K562 (cell line): ENCODE measurements at regions not wholly inside any gene's neighbourhood (a gene's known extent, or its start where the extent isn't known, plus 50 kb on each side); places are given as distances from the start of the nearest gene placed in this dataset.

Experiments
- ATAC-seq: fragments of 200-7000 bp; cut with Tn5 transposase; 3 replicates; pipeline ENCODE4 v1.9.1; 2020; ENCODE audit warnings: moderate library complexity
- BruUV-seq: library from RNA; stranded (reverse); fragments of 400-500 nt; replicated peaks from 2 replicates; lab custom pipeline; 2021; lab: Mats Ljungman, UMichigan
- CTCF ChIA-PET: fragments of 300-600 bp; formaldehyde crosslinking; extraction: SDS; loops from one replicate; lab custom pipeline; 2021; ENCODE audit warnings: low intra/inter-chr PET ratio; lab: Yijun Ruan, JAX
- POLR2A ChIA-PET: fragments of 300-600, 350-650 bp; sonication (Branson Sonifier 250); formaldehyde crosslinking; extraction: SDS; loops from one replicate; lab custom pipeline; 2021; ENCODE audit warnings: antibody characterized with exemption, inconsistent platforms; lab: Yijun Ruan, JAX
- DNase-seq, 4 experiments: peaks; one replicate each; pipeline versions ENCODE4 v3.0.0 to v3.0.0-alpha.2; 2011 to 2018; ENCODE audit warnings: low spot score in 3 of 4, mixed read lengths in 3 of 4; ENCODE audit errors: extremely low read depth in 1 of 4
- FAIRE-seq: peaks from 2 replicates; lab custom pipeline; 2011; peaks lifted over from hg19 to GRCh38; lab: Jason Lieb, UNC
- H2AFZ ChIP-seq: 2 replicates; pipeline ENCODE4 v1.6.0; 2011; ENCODE audit warnings: low read depth, low read length, control low read depth, inconsistent platforms
- H3K27ac ChIP-seq: fragments of 200-600 bp; 3 replicates; pipeline ENCODE4 v1.8.0; 2011; ENCODE audit warnings: low read depth, mild to moderate bottlenecking, control low read depth, inconsistent platforms, low read length, moderate library complexity, mixed read lengths; ENCODE audit errors: extremely low read depth
- H3K27me3 ChIP-seq, 2 experiments: fragments of 300-600 bp in 1 of 2; 2 replicates in 1 of 2; 3 replicates in 1 of 2; pipeline versions ENCODE4 v1.6.0 to v1.8.0; 2011; ENCODE audit warnings: inconsistent platforms in 2 of 2, low read length in 2 of 2, mild to moderate bottlenecking in 1 of 2, mixed read lengths in 1 of 2, moderate library complexity in 1 of 2; ENCODE audit not compliant: control insufficient read depth in 2 of 2, insufficient read depth in 2 of 2
- H3K36me3 ChIP-seq: fragments of 300-600 bp; 3 replicates; pipeline ENCODE4 v1.8.0; 2011; ENCODE audit warnings: mild to moderate bottlenecking, low read length, inconsistent platforms; ENCODE audit not compliant: control insufficient read depth, insufficient read depth
- H3K4me1 ChIP-seq, 2 experiments: fragments of 200-600 bp in 1 of 2; replicated peaks in 1 of 2; 2 replicates in 1 of 2; 3 replicates in 1 of 2; pipeline versions ENCODE4 v1.5.1 to v1.8.0; 2011; ENCODE audit warnings: inconsistent platforms in 2 of 2, low read length in 2 of 2, mild to moderate bottlenecking in 1 of 2, mixed read lengths in 1 of 2, moderate library complexity in 1 of 2; ENCODE audit not compliant: control insufficient read depth in 2 of 2, insufficient read depth in 2 of 2
- H3K4me2 ChIP-seq: 2 replicates; pipeline ENCODE4 v1.6.1; 2011; ENCODE audit warnings: low read length, control low read depth, inconsistent platforms, mixed read lengths; ENCODE audit not compliant: insufficient read depth
- H3K4me3 ChIP-seq: fragments of 200-600 bp; sonication (generic), shearing (Covaris generic); 2 replicates; pipeline ENCODE4 v1.5.1; 2016; ENCODE audit warnings: control low read depth, inconsistent platforms
- H3K79me2 ChIP-seq: fragments of 200-600 bp; 3 replicates; pipeline ENCODE4 v1.8.0; 2011; ENCODE audit warnings: low read length, inconsistent platforms; ENCODE audit not compliant: control insufficient read depth, insufficient read depth
- H3K9ac ChIP-seq, 2 experiments: 2 replicates each; pipeline versions ENCODE4 v1.6.0 to v1.6.1; 2011; ENCODE audit warnings: low read depth in 2 of 2, low read length in 2 of 2, control low read depth in 1 of 2, inconsistent platforms in 1 of 2, mild to moderate bottlenecking in 1 of 2, mixed read lengths in 1 of 2; ENCODE audit not compliant: insufficient read depth in 1 of 2
- H3K9me1 ChIP-seq: one replicate; pipeline ENCODE4 v1.6.0; 2011; ENCODE audit warnings: inconsistent platforms, mild to moderate bottlenecking, low read length, moderate library complexity; ENCODE audit not compliant: control insufficient read depth, insufficient read depth
- H3K9me3 ChIP-seq: replicated peaks from 2 replicates; pipeline ENCODE4 v1.5.1; 2011; ENCODE audit warnings: low read depth, low read length, inconsistent platforms; ENCODE audit not compliant: control insufficient read depth, insufficient read depth
- H4K20me1 ChIP-seq: replicated peaks from 2 replicates; pipeline ENCODE4 v1.6.1; 2011; ENCODE audit warnings: low read length, inconsistent platforms, mixed read lengths; ENCODE audit not compliant: control insufficient read depth, insufficient read depth
- C11orf30 ChIP-seq: fragments of 450-650 bp; IDR thresholded peaks from 2 replicates; pipeline ENCODE4 v1.6.1; 2016; ENCODE audit warnings: low read depth, mild to moderate bottlenecking
- MBD1 ChIP-seq: fragments of 250-450 bp; sonication (Bioruptor Pico); IDR thresholded peaks from 2 replicates; pipeline ENCODE4 v1.8.0; 2022; ENCODE audit warnings: inconsistent platforms
- SMAD1 ChIP-seq: fragments of 150-350 bp; IDR thresholded peaks from 2 replicates; pipeline ENCODE4 v1.6.1; 2014; ENCODE audit warnings: low read length, low read depth; ENCODE audit not compliant: partially characterized antibody
- ZNF316 ChIP-seq: fragments of 450-650 bp; IDR thresholded peaks from 2 replicates; pipeline ENCODE4 v1.6.1; 2016
- ZNF699 ChIP-seq: fragments of 250-450 bp; sonication (Bioruptor Pico); IDR thresholded peaks from 2 replicates; pipeline ENCODE4 v1.8.0; 2021; ENCODE audit warnings: mild to moderate bottlenecking, moderate library complexity; ENCODE audit not compliant: insufficient replicate concordance
- ZNF785 ChIP-seq: fragments of 250-450 bp; sonication (Bioruptor Pico); IDR thresholded peaks from 2 replicates; pipeline ENCODE4 v1.4.0; 2020; ENCODE audit warnings: mild to moderate bottlenecking
- WGBS: fragments of 100-300 bp; shearing (Covaris generic); methylation state at CpG from one replicate; pipeline ENCODE4 v1.1.6; 2016; ENCODE audit warnings: low coverage, mixed read lengths; ENCODE audit not compliant: insufficient coverage; ENCODE audit errors: missing lambda C conversion rate; 5-methylcytosine and 5-hydroxymethylcytosine counted together
- in situ Hi-C: fragments of 300-500 bp; cut with MboI; formaldehyde crosslinking; loops from 4 replicates; pipeline ENCODE4 v1.15.0; 2018; ENCODE audit warnings: inconsistent platforms, mixed read lengths
- intact Hi-C: fragments of 100-400 bp; cut with micrococcal nuclease; formaldehyde crosslinking; loops from 2 replicates; pipeline ENCODE4 v1.14.2; 2022

GRCh38 chr12:47574252-47575021 lies 131.4 kb downstream of the RPAP3 start:
- no peaks in the 10 kb centered on the region for H3K79me2 ChIP-seq
- no peak overlapping the region for H3K9ac ChIP-seq
- 8% methylated on average over 1 of the region's 1 CpG for WGBS
- no peaks in the 10 kb centered on the region for H4K20me1 ChIP-seq
- no peak overlapping the region for H3K4me2 ChIP-seq
- CTCF ChIA-PET, result no interaction called here
- H3K27ac ChIP-seq, result no peak overlapping the region
- peaks cover 0 to 13% of the 10 kb centered on the region in 2 experiments; a peak in 3 of 5 replicates for H3K27me3 ChIP-seq
- H3K36me3 ChIP-seq, result no peaks in the 10 kb centered on the region
- H2AFZ ChIP-seq, result no peak overlapping the region
- POLR2A ChIA-PET, result interaction anchor here (0.7 kb wide), 1 partner anchor 63 kb away, joined by 3 read pairs; no protein-coding TSS in a partner anchor
- H3K4me3 ChIP-seq, result no peak overlapping the region
- H3K4me1 ChIP-seq, result no peaks in the 10 kb centered on the region
- H3K9me3 ChIP-seq, result no peaks in the 10 kb centered on the region
- FAIRE-seq (no peak), ATAC-seq (no peak), DNase-seq (no peak)
- BruUV-seq, result no TSS peak
- intact Hi-C loops (no loop called here), in situ Hi-C loops (no loop called here)
- TF ChIP-seq ZNF785, result no peak
- no peak for TF ChIP-seq ZNF699
- no peak for TF ChIP-seq SMAD1
- H3K9me1 ChIP-seq, result no peaks in the 10 kb centered on the region

DNA sequence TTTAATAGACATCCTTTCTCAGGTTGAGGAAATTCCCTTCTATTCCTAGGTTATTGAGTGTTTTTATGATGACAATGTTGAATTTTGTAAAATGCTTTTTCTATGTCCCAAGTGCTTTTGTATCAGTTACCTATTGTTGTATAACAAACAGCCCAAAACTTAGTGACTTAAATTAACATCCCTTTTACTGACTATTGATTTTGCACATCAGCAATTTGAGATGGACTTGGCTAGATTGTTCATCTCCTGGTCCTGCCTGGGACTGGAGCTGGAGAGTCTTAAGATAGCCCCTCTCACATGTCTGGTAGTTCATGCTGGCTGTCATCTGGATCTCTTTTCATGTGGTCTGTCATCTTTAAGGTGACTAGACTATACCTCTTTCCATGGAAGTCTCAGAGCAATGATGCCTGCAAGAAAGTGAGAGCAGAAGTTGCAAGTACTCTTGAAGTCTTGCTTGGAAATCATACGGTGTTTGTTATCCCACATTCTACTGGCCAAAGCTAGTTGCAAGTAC lies 132.6 kb downstream of the RPAP3 start:
- in situ Hi-C loops, result no loop called here
- no peak for ATAC-seq
- no TSS peak for BruUV-seq

More for the DNA sequence above, 132.6 kb downstream of the RPAP3 start:
- 0% methylated on average over 1 of the region's 1 CpG for WGBS
- TF ChIP-seq MBD1, result no peak
- TF ChIP-seq C11orf30, result peak; percentile 48; the same call in 1 of the 2 replicates
- TF ChIP-seq ZNF316, result peak; percentile 62
- H3K27me3 ChIP-seq, result peaks cover 0 to 13% of the 10 kb centered on the region in 2 experiments; a peak in 2 of 5 replicates
- no peak overlapping the region for H3K4me2 ChIP-seq
- no peak overlapping the region for H2AFZ ChIP-seq
- no peak overlapping the region for H3K4me3 ChIP-seq
- ChIA-PET POLR2A (interaction anchor here (0.6 kb wide), 1 partner anchor 548 kb away, joined by 3 read pairs; no protein-coding TSS in a partner anchor), CTCF (no interaction called here)
- H3K27ac ChIP-seq, result no peak overlapping the region
- no peaks in the 10 kb centered on the region for H3K79me2 ChIP-seq
- FAIRE-seq, result no peak
- intact Hi-C loops, result no loop called here
- H4K20me1 ChIP-seq, result no peaks in the 10 kb centered on the region
- H3K9ac ChIP-seq, result no peak overlapping the region
- no peaks in the 10 kb centered on the region for H3K4me1 ChIP-seq
- no peak for DNase-seq
- H3K9me3 ChIP-seq, result no peaks in the 10 kb centered on the region
- no peaks in the 10 kb centered on the region for H3K9me1 ChIP-seq
- H3K36me3 ChIP-seq, result no peaks in the 10 kb centered on the region
